ENCODE measurements at regions not wholly inside any gene's neighbourhood (a gene's known extent, or its start where the extent isn't known, plus 50 kb on each side); places are given as distances from the start of the nearest gene placed in this dataset.

DNA sequence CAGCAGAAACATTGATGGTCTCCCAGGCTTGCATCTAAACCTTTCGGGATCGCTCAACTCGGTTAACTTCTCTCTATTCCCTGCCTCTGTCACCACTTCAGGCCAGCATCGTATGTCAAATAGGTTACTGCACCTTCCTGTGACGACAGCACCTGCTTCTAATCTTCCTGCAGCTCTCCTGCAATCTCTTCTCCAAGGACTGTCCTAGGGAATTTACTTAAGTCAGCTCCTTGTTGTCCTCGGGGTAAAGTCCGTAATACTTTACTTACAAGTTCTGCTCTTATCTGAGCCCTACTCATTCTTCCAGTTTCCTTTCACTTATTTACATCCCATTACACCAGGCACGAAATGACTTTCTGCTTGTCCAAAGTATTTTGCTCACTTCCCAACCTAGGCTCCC lies 372.7 kb upstream of the AKR1E2 start:
- TF ChIP-seq, protein P1, sequence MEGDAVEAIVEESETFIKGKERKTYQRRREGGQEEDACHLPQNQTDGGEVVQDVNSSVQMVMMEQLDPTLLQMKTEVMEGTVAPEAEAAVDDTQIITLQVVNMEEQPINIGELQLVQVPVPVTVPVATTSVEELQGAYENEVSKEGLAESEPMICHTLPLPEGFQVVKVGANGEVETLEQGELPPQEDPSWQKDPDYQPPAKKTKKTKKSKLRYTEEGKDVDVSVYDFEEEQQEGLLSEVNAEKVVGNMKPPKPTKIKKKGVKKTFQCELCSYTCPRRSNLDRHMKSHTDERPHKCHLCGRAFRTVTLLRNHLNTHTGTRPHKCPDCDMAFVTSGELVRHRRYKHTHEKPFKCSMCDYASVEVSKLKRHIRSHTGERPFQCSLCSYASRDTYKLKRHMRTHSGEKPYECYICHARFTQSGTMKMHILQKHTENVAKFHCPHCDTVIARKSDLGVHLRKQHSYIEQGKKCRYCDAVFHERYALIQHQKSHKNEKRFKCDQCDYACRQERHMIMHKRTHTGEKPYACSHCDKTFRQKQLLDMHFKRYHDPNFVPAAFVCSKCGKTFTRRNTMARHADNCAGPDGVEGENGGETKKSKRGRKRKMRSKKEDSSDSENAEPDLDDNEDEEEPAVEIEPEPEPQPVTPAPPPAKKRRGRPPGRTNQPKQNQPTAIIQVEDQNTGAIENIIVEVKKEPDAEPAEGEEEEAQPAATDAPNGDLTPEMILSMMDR (conservative IDR thresholded peaks at IDR 0.05): no peak
- no peak for TF ChIP-seq EZH2 (IDR thresholded peaks at IDR 0.05; ENCODE audit: low read depth)
